ENCODE measurements at regions not wholly inside any gene's neighbourhood (a gene's known extent, or its start where the extent isn't known, plus 50 kb on each side); places are given as distances from the start of the nearest gene placed in this dataset.

- no peak for TF ChIP-seq CTCF (IDR thresholded peaks at IDR 0.05; ENCODE audit: low read depth, low read length)
- TF ChIP-seq MYC (IDR thresholded peaks at IDR 0.05; ENCODE audit: low read depth, low read length), result no peak
- no peak for TF ChIP-seq MAX (IDR thresholded peaks at IDR 0.05; ENCODE audit: low read depth, low read length)
- no peak for TF ChIP-seq POLR2A (IDR thresholded peaks at IDR 0.05; ENCODE audit: extremely low read depth, insufficient read length)
Measured at GRCh38 chr14:71556730-71557129, 375.5 kb upstream of the RGS6 start.

All from NB4 (cell line).